Fibroblast of skin of abdomen (primary cell): ENCODE measurements at regions not wholly inside any gene's neighbourhood (a gene's known extent, or its start where the extent isn't known, plus 50 kb on each side); places are given as distances from the start of the nearest gene placed in this dataset.
A peak's percentile ranks its signal among the peaks of the same experiment; 100 is the strongest.
"Not testable (repeated sequence)": the region's sequence is repeated elsewhere in the genome, so short reads cannot be mapped to it uniquely, and the experiment has no call there.

ENCODE experiments used
- DNase-seq: peaks from one replicate; pipeline ENCODE4 v3.0.0-alpha.2; 2013

DNA sequence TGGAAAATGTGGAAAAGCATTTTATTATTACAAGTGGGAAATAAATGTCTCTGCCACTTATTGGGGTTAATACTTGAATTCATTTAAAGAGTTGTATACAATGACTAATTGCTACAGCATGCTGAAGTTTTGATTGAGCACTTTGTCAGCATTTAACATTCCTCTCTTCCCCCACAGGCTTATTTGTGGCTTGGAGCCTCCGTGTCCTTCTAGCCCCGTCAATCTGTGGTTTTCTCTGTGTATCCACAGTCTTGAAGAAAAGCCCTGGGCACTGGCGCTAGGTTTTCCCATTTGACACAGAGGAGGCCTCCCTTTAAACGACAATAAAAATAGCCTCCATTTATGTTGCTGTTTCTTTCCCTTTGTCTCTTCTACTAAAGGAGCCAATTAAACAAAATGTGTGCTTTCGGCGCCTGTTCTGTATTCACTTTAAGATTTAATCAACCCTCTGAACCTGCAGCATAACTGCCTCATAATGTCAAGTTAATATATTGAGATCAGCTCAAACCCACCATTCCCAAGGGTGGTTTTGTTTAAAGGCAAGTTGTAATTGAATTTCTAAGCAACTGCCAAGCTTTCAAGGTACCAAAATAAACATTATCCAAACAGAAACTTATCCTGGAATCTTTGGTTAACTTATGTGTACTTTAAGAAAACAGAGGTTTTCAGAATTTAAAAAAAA is 92.9 kb upstream of the ADRA1D start:
- peak; percentile 92 for DNase-seq

DNA sequence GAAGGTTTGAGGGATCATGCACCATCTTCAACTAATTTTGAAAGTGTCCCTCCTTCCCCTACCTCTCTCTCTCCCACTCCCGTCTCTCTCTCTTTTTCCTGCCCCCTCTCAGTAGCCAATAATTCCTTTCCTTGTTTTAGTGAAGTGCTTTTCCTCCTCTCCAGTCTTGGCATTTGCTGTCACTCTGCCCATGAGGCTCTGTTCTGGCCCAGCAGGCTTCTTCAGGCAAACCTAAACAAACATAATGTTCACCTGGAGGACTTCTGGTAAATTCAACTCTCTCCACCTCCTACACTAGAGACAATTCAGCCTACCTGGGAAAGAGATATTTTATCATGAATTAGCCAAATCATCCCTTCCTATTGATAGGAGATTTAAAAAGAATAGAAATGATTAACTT is 86.6 kb upstream of the ADRA1D start:
- DNase-seq: no peak

DNA sequence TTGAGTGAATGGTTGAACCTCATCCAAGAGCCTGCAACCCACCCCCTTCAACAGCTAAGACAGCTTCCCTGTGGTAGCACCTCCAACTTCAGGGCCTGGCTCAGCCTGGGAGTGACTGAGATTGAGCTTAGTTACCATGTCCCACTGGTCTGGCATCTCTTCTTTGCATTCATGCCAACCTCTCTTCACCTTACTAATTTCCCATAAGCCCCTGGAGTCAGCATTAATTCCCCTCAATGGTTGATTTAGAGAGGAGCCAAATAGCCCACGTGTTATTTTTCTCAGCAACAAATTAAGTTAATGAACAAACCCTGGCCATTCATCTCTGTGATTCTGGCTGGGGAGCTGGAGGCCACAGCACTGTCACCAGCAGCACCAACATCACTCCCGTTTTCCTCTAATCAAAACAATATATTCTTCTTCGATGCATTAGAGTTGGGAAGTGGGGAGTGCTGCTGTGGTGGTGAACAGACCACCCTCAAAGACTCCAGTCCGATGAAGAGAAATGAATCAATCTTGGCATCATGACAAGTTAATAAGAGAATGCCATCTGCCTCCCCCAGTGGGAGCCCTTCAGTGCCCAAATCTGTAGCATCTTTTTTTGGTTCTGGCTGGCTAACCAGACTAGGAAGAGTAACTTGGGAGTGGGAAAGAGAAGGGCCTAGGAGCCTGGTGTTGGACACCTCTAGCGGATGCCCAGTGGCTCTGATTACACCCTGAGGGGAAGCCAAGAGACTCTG is 83.2 kb upstream of the ADRA1D start:
- no peak for DNase-seq

DNA sequence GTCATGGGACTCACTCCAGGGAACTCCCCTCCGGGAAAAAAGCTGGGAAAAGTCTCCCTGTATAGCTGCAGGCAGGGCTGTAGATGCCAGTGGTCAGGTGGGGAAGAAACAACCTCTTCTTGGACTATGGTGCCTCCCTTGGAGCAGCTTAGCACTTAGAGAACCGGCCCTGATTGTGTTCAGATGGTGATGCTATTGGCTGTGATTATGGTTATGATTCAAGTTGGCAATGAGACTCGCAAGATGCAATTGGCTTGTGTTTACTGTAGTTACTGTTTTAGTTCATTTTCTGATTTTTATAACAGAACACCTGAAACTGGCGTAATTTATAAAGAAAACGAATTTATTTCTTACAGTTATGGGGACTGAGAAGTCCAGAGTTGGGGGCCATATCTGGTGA is 80.9 kb upstream of the ADRA1D start:
- no peak for DNase-seq

DNA sequence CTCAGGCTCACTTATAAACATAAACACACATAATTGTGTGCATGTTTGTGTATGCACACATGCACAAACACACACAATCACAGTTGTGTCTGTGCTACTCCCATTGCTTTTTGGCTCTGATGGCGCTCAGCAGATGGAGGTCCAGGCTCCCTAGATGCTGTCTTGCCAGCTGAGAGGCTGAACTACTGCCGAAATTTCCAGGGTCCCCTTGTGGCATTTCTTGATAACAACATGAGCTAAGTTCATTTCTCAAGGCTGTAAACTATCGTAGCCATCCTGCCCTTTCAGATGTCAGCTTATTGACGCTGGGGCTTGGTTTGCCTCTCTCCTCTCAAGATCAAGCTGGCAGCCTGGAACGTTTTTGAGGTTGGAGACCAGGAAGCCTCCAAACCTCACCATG is 80.1 kb upstream of the ADRA1D start:
- DNase-seq: no peak

DNA sequence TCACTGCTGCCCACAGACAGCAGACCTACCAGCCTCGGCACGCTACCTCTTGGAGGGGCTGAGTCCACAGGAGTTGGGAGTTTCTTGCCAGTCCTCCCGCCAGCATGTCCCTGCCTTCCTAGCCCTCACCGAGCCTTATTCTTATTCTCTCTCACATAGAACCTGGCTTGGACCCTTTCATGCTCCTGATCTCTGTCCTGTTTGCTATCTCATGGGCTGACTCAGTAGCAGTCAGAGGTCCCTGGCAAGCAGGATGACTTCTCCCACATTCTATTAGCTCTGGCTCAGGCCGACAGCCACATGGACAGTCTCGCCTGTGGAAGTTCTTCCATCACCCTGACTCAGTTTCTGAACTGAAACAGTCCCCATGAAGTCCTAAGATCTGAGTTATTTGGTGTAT is 79.5 kb upstream of the ADRA1D start:
- no peak for DNase-seq

DNA sequence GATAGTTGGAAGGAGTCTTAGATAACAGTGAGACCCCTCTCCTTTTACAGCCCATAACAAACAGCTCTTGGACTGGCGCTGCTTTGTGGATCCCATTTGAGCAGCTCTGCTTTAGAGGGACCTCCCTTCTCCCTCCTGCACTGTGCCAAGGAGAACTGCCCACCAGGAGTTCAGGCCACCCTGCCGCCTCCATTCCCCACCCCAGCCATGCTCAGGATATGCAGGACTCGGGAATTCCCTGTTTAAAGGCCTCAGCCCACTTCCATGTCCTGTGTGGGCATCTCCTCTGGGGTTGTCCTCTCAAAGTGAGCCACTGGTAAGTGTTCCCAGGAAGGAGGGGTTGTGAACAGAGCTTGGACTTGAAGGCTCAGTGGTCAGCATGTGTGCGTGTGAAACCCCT is 78.9 kb upstream of the ADRA1D start:
- DNase-seq: no peak

DNA sequence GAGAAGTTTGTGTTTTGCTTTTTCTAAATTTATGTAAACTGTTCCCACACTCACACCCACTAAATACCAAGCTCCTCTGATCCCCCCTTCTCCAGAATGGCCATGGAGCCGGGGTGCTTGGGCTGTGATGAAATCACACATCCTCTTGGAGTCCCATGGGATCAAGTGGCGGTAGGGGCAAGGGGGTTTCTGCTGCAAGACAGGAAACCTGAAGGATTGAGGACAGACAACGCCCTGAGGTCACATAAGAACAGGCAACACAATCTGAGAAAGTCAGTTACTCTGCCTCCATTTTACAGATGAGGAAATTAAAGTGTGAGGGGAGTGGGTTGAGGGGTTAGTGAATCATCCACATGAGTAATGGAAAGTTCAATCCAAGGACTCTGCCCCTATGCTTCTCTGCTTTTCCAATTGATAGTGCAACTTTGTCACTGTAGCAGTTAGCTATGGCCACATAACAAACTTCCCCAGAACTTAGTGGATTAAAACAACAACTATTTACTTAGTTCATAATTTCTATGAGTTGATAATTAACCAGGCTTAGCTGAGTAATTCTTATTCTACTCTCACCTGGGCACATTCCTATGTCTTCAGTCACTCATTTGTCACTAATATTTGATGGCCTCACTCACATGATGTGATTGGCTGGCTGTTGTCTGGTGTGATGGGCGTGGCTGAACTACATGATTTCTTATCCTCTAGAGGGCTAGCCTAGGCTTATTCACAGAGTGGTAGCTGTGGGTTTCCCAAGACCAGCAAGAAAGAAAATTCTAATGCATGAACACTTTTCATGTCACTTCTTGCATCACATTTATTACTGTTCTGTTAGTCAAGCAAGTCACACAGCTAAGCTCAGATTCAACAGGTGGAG is 77.3 kb upstream of the ADRA1D start:
- no peak for DNase-seq

DNA sequence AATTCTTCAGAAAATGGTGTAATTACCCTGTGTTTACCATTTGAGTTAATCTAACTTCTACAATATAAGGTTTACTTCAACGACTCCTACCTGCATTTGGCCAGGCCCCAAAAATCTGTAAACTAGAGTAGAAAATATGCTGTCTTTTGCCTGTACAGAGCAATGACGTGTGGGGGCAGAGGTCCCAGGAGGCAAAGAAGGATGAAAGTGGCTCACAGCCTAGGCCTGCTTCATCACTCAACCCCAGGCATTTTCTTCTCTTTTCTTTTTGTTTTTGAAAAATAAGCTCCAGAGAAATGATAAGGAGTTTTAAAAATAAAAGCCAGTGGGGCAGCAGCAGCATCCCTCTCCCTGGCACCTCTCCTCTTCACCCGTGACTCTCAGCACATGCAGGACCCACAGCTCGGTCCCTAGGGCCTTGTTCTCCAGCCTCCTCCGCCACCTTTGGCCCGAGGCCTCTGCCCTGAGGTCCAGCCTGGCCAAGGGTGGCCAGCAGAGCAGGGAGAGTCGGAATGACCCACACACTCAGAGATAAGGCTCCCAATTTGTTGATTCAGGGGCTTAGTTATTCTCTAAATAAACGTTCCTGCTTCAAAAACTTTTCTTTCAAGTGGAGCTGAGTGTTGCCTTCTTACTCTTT is 76.6 kb upstream of the ADRA1D start:
- no peak for DNase-seq

DNA sequence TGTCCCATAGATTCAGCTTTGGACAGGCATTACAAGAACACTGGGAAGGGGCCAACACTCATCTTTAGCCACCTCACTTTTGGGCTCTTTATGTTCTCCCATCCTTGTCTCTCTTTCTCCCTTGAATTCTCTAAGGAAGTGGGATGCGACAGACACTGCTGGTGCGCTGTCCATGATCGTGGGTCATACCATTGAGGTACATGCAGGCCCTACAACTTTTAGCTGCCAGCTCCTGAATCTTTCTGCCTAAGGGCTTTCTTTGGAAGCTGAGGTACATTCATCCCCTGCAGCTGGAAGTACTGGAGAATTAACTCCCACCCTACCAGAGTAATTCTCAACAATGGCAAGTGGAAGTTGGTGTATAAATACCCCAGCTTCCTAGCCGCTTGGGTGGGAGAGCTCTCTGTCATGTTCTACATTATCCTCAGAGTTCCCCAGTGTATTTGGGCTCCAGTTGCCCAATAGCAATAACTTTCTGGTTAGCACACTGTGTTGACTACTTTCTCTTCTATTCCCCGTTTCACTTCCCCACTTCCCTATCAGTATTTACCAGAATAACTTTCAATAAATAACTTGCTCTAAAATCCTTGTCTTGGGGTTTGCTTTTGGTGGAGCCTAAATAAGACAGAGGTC is 75.6 kb upstream of the ADRA1D start:
- no peak for DNase-seq

DNA sequence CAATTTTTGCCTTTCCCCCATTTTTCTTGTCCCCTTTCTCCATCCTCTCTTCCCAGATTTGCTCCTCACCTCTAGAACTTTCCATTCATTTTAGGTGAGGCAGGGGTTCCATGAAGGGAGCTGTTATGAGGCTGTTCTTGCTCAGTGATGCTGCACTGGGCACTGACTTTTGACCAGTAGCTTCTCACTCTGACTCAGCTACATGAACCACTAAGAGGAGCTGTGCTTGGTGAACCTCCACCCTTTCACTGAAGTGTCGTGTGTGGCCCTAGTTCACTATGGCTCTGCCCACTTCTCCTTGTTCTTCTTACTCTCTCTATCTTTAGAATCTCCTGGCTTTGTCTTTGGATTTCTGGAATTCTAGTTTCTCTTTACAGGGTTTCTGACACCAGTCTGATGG is 73.4 kb upstream of the ADRA1D start:
- no peak for DNase-seq

DNA sequence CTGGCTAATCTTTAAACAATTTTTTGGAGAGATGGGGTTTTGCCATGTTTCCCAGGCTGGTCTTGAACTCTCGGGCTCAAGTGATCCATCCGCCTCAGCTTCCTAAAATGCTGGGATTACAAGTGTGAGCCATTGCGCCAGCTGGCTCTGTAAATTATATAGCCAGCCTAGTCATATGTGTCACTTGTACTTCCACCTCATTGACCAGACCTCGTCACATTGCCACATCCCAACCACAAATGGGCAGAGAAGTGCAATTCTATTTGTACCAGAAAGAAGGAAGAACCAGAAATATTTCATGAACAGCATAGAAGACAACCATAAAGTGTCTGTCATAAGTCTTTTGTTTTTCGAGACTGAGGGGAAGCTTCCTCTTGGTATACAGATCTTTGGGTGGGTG is 71.2 kb upstream of the ADRA1D start:
- DNase-seq: no peak

DNA sequence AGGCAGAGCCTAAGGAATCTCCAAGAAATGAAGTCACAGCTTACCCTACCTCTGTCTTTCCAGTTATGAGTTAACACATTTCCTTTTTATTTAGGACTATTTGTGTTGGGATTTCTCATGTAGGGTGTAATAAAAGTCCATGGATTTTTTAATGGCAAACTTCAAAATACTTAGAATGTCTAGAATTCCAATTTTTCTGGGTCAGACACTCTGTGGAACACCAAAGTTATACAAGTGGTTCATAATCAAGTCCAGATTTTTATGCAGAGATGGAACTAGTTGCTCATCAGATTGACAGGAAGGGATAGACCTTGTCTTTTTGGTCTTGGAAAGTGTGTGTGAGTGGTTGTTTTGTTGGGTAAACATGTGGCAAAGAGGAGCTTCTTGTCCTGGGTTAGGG is 69.8 kb upstream of the ADRA1D start:
- peak; percentile 60 for DNase-seq

DNA sequence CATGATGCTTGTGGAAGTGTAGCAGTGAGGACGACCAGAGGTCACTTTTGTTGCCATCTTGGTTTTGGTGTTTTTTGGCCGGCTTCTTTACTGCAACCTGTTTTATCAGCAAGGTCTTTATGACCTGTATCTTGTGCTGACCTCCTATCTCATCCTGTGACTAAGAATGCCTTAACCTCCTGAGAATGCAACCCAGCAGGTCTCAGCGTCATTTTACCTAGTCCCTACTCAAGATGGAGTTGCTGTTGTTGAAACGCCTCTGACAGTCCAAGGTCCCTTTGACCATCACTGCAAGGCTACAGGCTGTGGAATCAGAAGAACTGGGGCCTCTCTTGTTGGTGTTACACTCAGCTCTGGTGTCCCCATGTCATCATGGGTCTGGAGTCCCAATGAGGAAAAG is 61.5 kb upstream of the ADRA1D start:
- DNase-seq: not testable (repeated sequence)

DNA sequence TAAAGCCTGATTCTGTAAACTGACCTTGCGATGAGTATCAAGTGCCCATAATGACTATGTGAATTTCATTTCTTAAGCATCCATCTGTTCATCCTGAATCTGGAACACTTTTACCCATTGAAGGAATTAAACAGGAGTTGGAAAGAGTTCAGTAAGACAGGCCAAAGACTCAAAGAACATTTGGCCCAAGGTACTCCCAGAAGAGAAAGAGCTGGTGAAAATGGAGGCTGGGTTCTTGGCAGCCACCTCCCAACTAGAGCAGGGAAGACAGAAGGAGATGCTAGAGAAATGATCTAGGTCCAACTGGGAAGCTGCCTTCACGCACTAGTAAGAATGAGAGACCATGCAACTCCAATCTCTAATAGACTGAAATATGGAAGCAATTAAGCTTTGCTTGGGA is 57.1 kb upstream of the ADRA1D start:
- DNase-seq: no peak

DNA sequence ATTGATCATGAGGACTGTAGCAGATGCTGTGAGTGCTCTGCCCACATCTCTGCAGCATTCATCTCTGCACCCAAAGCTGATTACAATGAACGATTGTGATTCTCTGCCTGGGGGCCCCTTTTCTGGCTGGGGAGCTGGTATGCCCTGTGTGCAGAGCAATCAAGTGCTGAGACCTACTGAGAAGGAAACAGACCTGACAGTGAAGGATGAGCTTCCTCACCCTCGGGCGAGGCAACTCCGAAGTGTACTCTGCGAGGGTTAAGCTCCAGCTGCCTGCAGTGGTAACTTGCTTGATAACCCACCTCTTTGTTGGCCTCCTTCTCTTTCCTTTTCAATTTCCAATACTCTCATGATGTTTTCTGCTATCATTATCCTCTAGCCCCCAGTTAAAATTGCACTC is 56.0 kb upstream of the ADRA1D start:
- no peak for DNase-seq

DNA sequence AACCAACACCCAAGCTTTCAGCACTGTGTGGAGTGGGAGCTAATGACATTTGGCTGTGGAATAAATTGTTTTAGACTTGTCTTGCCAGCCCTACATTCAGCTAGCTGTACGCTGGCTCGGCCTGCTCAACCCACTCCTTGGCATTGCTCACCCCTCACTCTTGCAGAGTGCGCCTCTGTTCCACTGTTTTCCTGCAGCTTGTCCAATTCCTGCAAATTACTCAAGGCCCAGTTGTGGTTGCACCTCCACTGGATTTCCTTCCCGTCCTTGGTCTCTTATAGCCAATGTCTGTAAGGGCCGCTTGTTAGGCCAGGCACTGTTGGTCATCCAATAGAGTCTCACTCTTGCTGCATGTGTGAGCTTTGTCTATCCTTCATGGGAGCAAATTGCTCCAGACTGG is 55.5 kb upstream of the ADRA1D start:
- DNase-seq: no peak

DNA sequence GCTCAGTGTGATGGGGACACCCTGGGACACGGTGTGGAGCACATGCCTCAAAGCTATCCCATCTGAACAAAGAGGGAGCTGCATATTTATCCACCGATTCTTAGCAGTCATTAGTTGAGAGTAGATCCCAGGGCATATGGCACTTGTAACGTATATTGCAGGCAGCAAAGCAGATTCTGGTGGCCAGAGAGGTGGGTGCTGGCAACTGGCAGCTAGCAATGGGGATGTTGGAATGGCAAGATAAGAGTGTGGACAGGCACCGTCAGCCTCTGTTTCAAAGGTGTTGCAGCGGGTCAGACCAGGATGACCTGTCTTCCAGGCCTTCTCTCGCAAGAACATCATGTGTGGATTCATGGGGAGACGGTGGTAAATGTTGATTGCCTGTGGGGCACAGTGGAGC is 54.0 kb upstream of the ADRA1D start:
- no peak for DNase-seq

DNA sequence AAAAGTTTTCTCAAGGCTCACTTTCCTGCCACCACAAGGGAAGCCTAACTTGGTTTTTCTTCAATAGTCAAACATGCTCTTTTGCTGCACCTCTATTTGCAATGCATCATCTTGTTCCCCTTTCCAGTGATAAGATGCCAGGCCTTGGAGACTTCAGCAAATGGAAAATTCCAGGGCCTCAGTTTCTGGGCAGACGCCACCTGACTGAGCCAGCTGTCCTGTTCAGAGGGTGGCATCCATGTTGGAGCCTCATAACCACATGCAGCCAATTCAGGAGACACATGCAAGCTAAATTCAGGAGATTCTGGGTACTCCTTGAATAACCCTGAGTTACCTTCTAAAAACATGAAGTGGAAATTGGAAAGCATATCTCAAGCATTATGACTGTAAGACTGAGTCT is 51.8 kb upstream of the ADRA1D start:
- no peak for DNase-seq

DNA sequence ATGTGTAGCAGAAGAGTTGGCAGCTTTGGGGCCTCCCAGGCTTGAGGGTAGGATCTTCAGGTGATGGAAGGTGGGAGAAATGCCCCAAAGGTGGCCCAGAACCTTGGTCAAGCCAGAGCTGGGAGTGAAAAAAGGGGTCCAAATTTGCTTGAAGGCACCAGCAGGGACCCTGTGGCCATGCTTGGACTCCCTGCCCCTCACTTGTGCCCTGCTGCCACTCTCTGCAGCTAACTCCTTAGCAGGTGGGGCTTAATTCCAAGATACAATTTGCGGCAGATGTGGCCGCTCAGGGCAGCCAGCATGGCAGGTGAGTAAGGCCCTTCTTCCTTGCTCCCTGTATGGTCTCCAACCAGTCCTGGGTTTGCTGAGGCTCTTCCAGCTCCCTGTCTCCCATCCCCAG is 51.3 kb upstream of the ADRA1D start:
- DNase-seq: no peak

DNA sequence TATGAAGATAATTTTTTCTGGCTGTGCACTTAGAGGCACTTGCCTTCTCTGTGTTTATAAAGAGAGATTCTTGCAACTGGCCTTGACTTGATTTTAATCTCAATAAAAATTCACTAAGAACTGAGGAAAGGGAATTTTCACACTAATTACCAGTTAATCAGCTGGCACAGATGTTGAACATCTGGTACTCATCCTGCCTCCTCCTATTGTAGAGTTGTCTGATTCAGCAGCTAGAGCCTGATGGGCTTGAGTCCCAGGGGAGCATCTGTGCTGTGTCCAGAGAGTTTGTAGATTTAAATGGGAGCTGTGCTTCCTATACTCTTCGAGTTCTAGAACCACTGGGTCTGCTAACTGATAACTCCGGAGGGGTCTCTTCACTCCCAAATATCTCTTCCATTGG is 50.7 kb upstream of the ADRA1D start:
- peak; percentile 45 for DNase-seq

DNA sequence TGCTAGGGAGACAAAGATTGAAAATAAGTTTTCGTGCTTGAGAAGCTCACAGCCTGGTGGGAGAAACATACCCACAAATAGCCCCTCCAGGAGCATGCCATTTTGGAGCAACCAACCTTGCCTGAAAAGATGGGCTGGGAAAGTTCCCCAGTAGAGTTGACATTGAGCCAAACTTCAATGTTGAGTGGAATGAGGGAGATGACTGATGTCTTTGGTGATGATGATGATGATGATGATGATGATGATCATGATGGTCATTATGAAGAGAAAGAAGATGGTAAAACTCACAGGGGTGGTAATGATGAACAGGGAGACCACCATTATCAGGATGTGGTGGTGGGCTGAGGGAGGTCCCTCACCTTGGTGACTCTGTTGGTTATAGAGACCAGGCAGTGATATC is 50.1 kb upstream of the ADRA1D start:
- DNase-seq: no peak
